Fibroblast of villous mesenchyme (primary cell): ENCODE measurements at regions not wholly inside any gene's neighbourhood (a gene's known extent, or its start where the extent isn't known, plus 50 kb on each side); places are given as distances from the start of the nearest gene placed in this dataset.
"Not testable (repeated sequence)": the region's sequence is repeated elsewhere in the genome, so short reads cannot be mapped to it uniquely, and the experiment has no call there.

Experiments used
- DNase-seq: peaks from one replicate; pipeline ENCODE4 v3.0.0-alpha.2; 2010; ENCODE audit warnings: low read depth
- H3K4me3 ChIP-seq: 2 replicates; pipeline ENCODE4 v1.5.1; 2011; ENCODE audit warnings: low read depth, mild to moderate bottlenecking, low read length
- TF ChIP-seq, protein P1 (sequence below): IDR thresholded peaks from 2 replicates; pipeline ENCODE4 v1.5.1; 2012; ENCODE audit warnings: low read depth, mild to moderate bottlenecking, low read length; ENCODE audit not compliant: insufficient read depth

DNA sequence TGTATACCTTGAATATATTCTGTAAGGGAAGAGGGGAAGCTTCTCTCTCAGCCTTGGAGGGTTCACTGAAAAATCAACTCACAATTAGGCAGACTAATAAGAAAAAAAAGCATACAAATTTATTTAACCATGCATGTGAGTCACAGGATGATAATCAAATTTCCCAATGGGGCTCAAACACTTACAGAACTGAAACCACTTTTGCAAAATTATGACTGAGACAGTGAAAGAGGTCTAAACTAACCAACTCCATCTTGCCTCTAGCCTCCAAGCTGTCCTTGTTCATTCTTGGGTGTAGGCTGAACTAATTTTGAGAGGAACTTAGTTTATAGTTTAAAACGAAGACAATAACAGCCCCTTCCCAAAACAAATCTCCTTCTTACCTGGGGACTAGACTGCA is 618.3 kb upstream of the AUTS2 start:
- TF ChIP-seq, protein P1, sequence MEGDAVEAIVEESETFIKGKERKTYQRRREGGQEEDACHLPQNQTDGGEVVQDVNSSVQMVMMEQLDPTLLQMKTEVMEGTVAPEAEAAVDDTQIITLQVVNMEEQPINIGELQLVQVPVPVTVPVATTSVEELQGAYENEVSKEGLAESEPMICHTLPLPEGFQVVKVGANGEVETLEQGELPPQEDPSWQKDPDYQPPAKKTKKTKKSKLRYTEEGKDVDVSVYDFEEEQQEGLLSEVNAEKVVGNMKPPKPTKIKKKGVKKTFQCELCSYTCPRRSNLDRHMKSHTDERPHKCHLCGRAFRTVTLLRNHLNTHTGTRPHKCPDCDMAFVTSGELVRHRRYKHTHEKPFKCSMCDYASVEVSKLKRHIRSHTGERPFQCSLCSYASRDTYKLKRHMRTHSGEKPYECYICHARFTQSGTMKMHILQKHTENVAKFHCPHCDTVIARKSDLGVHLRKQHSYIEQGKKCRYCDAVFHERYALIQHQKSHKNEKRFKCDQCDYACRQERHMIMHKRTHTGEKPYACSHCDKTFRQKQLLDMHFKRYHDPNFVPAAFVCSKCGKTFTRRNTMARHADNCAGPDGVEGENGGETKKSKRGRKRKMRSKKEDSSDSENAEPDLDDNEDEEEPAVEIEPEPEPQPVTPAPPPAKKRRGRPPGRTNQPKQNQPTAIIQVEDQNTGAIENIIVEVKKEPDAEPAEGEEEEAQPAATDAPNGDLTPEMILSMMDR, result no peak
- no peak for DNase-seq
- no peak overlapping the region for H3K4me3 ChIP-seq

DNA sequence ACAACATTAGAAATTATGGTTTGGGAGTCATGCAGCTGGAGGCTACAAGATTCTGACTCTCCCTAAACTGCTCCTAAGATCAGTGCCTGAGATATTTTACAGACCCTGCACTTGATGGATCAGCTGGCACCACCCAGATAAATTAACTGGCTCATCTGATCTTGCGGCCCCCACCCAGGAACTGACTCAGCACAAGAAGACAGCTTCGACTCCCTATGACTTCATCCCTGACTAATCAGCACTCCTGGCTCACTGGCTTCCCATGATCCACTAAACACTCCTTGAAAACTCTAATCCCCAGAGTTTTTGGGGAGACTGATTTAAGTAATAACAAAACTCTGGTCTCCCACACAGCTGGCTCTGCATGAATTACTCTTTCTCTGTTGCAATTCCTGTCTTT is 617.8 kb upstream of the AUTS2 start:
- H3K4me3 ChIP-seq, DNase-seq: not testable (repeated sequence)

DNA sequence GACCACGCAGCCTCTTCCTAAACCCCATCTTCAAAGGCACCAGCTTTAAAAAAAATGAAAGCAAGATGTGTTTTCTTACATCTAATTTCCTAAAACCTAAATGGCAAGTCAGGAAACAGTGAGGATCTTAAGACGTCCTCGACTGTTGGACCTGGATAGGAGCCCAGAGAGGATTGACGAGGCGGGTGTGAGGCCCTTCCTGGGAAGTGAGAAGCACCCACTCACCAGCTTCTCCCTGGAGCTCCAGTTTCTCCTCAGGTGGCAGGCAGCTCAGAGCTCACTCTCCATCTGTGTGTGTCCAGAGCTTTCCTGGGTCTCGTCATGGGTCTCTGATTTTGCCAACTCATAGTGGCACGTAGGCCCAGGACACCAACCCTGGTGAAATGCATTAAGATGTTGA is 614.0 kb upstream of the AUTS2 start:
- TF ChIP-seq, protein P1, result no peak
- H3K4me3 ChIP-seq, result no peak overlapping the region

DNA sequence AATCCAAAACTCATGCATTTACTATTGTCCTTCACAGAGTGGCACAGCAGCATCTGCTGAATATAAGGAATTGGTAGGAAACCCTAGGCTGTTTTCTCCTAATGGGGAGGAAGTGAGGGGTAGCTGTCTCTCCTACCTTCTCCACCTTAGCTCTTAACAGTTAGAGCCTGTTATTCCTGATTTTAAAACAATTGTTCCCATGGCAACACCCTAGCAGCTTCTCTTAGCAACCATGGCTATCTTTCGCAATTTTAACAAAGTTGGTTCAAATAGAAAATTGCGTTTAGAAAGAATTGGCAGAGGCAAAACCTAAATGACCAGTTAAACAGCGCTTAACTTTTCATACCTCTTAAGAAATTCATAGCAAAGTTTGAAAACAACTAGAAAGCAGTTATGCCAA is 603.4 kb upstream of the AUTS2 start:
- TF ChIP-seq, protein P1, result no peak
- H3K4me3 ChIP-seq, result no peak overlapping the region
- no peak for DNase-seq

More for the DNA sequence above, 614.0 kb upstream of the AUTS2 start:
- DNase-seq, result no peak

DNA sequence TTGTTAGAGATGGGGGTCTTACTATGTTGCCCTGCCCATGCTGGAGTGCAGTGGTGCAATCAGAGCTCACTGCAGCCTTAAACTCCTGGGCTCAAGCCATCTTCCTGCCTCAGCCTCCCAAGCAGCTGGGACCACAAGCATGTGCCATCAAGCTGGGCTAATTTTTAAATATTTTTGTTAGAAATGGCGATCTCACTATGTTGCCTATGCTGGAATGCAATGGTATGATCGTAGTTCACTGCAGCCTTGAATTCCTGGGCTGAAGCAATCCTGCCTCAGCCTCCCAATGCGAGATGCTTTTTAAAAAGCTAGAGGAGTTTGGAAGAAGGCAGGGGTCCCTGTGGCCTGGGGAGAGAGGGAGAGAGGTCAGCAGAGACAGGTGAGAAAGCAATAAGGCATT is 600.1 kb upstream of the AUTS2 start:
- no peak overlapping the region for H3K4me3 ChIP-seq
- DNase-seq, result no peak
- TF ChIP-seq, protein P1, result no peak

DNA sequence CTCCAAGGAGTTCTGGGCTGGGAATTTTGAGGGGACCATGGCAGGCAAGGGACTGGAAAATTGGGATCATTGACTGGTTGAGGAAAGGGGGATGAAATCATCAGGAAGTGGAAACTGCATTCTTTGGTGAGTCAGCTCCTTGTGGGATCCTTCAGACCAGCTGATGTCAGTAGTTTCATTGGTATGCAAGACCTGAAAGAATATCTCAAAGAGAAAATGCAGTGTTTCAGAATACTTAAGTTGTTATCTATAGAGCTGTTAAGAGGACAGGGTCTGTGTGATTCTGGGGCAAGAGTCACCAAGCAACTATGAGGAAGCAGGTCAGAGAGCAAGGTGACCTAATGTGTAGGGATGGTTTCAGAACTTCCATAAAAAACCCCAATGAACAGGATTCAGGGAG is 595.9 kb upstream of the AUTS2 start:
- DNase-seq, result no peak
- H3K4me3 ChIP-seq, result no peak overlapping the region
- TF ChIP-seq, protein P1, result no peak

DNA sequence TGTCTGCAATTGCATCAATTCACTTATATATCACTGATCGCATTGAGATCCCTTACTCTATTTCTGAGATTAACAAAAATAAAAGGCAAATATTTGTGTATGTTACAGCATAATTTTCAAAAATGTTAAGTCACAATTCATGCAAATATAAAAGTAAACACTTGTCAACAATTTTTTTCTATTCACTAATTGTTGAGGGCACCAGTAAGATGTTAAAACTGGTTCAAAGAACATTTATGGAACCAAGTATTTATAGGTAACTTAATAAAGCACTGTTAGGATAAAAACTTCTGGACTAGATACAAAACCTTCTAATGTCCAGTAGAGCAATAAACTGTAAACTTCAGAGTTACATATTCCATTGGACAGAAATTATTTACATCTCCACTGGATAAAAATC is 586.1 kb upstream of the AUTS2 start:
- TF ChIP-seq, protein P1, result no peak
- no peak for DNase-seq
- H3K4me3 ChIP-seq, result no peak overlapping the region
